Prostate gland (tissue), 2 donors: ENCODE measurements at regions not wholly inside any gene's neighbourhood (a gene's known extent, or its start where the extent isn't known, plus 50 kb on each side); places are given as distances from the start of the nearest gene placed in this dataset.

ENCODE experiments used
- DNase-seq: peaks from one replicate; pipeline ENCODE4 v3.0.0-alpha.2; 2019; ENCODE audit warnings: low spot score
- H3K27ac ChIP-seq, 2 donors: fragments of 200-600 bp; sonication (generic); 2 replicates each; pipeline ENCODE4 v1.5.1; 2017 to 2019
- H3K27me3 ChIP-seq: fragments of 200-600 bp; sonication (generic); replicated peaks from 2 replicates; pipeline ENCODE4 v1.5.1; 2019; ENCODE audit not compliant: insufficient read depth
- H3K36me3 ChIP-seq, 2 donors: fragments of 200-600 bp; sonication (generic); 1 replicate in 1 of 2; 2 replicates in 1 of 2; pipeline versions ENCODE4 v1.5.1 to v1.8.1; 2017 to 2019
- H3K4me1 ChIP-seq: fragments of 200-600 bp; sonication (generic); replicated peaks from 2 replicates; pipeline ENCODE4 v1.5.1; 2019
- H3K4me3 ChIP-seq, 2 donors: fragments of 200-600 bp; sonication (generic); 2 replicates each; pipeline ENCODE4 v1.5.1; 2017 to 2019
- H3K9me3 ChIP-seq: fragments of 200-600 bp; sonication (generic); 2 replicates; pipeline ENCODE4 v1.5.1; 2017
- POLR2A ChIP-seq: fragments of 450-650 bp; IDR thresholded peaks from one replicate; pipeline ENCODE4 v1.6.1; 2016; ENCODE audit warnings: antibody characterized with exemption, mild to moderate bottlenecking
- POLR2AphosphoS5 ChIP-seq: sonication (generic); formaldehyde crosslinking; IDR thresholded peaks from one replicate; pipeline ENCODE4 v1.6.1; 2017; ENCODE audit warnings: antibody characterized with exemption
- WGBS: methylation state at CpG from one replicate; pipeline ENCODE4 v1.1.5; 2018; 5-methylcytosine and 5-hydroxymethylcytosine counted together
- intact Hi-C: fragments of 100-400 bp; cut with DNase I; formaldehyde crosslinking; loops from one replicate; pipeline ENCODE4 v1.14.2; 2022
- TF ChIP-seq, protein P1 (sequence below), 4 experiments: fragments of 200-600 bp in 2 of 4; fragments of 450-650 bp in 2 of 4; sonication (generic) in 2 of 4; IDR thresholded peaks; 1 replicate in 3 of 4; 2 replicates in 1 of 4; pipeline ENCODE4 v1.5.1; 2016 to 2019; ENCODE audit warnings: antibody characterized with exemption in 4 of 4, mild to moderate bottlenecking in 2 of 4, moderate library complexity in 2 of 4

DNA sequence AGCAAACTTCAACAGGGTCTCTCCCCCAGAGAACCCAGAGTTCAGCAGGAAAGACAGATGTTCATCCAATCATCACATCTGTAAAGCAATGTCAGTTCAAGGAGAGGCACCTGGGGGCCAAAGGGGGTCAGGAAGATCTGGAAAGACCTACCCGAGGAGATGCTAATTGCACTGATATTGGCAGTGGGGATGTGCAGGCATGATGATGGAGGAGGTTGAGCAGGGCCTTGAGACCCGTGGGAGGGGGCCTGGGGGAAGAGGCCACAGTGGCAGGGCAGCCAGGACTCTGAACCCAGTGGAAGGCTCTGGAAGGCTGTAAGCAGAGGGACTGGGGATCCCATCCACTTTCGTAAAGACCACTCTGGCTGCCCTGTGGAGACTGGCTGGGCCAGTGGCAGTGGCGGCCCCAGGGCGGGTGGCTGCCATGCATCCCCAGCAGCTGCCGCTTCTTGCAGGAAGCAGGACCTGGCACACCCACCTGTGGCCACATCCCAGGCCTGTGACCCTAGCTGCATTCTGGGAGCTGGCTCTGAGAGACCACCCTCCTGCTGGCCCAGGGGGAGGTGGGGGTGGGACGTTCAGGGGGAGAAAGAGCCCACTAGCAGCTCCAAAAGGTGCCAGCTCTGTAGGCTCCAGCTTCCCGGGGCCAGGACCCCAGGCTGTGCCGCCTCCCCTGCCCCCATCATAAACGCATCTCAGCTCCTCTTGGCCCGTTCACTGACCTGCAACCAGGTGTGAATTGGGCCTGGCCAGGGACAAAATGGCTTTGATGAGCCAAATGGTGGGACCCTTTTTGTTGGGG, 59.9 kb upstream of the FGF3 start:
- WGBS, result 64% methylated on average over 8 of the region's 11 CpGs
- no peaks in the 10 kb centered on the region for H3K27me3 ChIP-seq
- TF ChIP-seq POLR2A, result no peak
- no peak for TF ChIP-seq POLR2AphosphoS5
- TF ChIP-seq, protein P1, sequence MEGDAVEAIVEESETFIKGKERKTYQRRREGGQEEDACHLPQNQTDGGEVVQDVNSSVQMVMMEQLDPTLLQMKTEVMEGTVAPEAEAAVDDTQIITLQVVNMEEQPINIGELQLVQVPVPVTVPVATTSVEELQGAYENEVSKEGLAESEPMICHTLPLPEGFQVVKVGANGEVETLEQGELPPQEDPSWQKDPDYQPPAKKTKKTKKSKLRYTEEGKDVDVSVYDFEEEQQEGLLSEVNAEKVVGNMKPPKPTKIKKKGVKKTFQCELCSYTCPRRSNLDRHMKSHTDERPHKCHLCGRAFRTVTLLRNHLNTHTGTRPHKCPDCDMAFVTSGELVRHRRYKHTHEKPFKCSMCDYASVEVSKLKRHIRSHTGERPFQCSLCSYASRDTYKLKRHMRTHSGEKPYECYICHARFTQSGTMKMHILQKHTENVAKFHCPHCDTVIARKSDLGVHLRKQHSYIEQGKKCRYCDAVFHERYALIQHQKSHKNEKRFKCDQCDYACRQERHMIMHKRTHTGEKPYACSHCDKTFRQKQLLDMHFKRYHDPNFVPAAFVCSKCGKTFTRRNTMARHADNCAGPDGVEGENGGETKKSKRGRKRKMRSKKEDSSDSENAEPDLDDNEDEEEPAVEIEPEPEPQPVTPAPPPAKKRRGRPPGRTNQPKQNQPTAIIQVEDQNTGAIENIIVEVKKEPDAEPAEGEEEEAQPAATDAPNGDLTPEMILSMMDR (IDR thresholded peaks at IDR 0.05), result no peak
- no peak overlapping the region for H3K4me3 ChIP-seq
- intact Hi-C loops, result no loop called here
- H3K9me3 ChIP-seq, result no peaks in the 10 kb centered on the region
- no peaks in the 10 kb centered on the region for H3K4me1 ChIP-seq
- no peaks in the 10 kb centered on the region for H3K36me3 ChIP-seq
- no peak overlapping the region for H3K27ac ChIP-seq
- no peak for DNase-seq

DNA sequence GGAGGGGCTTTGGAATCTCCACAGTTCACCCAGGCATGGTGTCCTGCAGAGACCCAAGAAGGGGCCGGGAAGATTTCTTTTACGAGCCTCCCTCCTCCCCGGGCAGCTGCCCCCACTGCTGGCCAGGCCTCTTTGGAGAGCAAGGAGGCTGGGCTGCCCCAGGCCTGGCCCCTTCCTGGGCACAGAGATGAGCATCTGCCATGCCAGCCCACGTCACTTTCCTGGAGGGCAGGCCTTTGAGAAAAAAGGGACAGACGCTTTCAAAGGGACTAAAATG, 60.5 kb upstream of the FGF3 start:
- no peak for DNase-seq

DNA sequence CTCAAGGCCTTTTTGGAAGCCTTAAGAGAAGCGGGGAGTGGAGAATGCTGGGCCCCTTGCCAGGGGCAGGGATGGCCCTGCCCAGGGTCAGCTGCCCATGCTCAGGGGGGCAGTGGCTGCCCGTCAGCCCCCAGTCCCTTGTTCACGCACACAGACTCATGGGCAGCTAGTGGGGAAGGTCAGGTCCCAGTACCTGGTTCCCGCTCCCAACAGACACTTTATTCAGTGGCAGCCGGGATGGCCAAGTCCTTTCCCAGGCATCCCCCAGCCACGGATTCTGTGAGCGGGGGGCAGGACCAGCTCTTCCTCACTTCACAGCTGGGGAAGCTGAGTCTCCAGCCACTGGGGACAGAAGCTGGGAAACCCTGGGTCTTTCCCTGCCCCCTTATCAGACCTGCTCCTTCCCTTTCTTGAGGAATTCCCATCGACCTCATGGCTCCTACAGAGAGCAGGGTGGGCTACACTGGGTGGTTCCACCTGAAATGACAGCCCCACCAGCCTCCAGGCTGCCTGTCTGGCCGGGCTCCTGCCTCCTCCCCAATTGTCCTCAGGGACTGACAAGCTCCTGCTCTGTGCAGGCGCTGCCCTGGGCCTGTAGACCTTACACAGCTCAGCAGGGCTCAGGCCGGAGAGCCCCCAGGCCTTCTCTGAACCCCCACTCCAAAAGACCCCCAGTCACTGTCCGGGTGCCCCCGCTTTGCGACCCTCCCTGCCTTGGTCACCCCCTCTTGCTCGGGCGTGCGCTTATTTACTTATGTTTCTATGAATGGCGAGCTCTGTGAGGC, 61.0 kb upstream of the FGF3 start:
- intact Hi-C loops, result no loop called here
- WGBS, result 85% methylated on average over 16 of the region's 18 CpGs
- Histone ChIP-seq H3K27me3 (no peaks in the 10 kb centered on the region), H3K27ac (no peak overlapping the region), H3K36me3 (no peaks in the 10 kb centered on the region), H3K9me3 (no peaks in the 10 kb centered on the region), H3K4me3 (no peak overlapping the region), H3K4me1 (no peaks in the 10 kb centered on the region)
- DNase-seq, result no peak
- TF ChIP-seq, protein P1 (IDR thresholded peaks at IDR 0.05), result no peak
- TF ChIP-seq POLR2A (no peak), POLR2AphosphoS5 (no peak)

More for the DNA sequence above, 60.5 kb upstream of the FGF3 start:
- Histone ChIP-seq H3K27me3 (no peaks in the 10 kb centered on the region), H3K4me3 (no peak overlapping the region), H3K27ac (no peak overlapping the region), H3K36me3 (no peaks in the 10 kb centered on the region), H3K9me3 (no peaks in the 10 kb centered on the region), H3K4me1 (no peaks in the 10 kb centered on the region)
- TF ChIP-seq, protein P1 (IDR thresholded peaks at IDR 0.05), result no peak
- TF ChIP-seq POLR2A, result no peak
- TF ChIP-seq POLR2AphosphoS5, result no peak
- intact Hi-C loops, result no loop called here
- 66% methylated on average over 5 of the region's 5 CpGs for WGBS

DNA sequence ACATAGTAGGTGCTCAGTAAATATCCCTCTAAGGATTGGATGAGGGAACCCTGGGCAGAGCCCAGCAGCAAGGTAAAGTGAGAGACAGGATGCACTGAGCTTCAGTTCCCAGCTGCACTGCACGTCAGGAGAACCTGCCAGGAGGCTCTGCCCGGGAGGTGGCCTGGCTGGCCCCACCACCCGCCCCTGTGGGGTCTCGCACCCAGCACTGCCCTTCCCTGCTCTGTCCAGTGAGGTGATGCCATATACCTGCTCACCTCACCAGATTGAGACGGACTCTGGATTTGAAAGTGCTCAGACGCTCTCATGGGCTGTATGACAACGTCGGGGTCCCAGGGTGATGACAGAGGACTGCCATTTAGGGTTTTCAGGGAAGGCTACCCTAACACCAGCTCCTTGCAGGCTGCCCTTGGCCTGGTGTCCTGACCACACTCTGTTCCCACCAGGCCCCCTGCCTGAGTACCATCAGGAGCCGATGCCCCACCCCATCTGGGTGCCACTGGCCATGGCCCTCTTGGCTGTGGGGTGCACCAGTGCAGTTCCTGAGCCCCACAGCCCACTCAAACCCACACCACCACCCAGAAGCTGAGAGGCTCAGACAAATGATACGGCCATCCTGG, 61.7 kb upstream of the FGF3 start:
- intact Hi-C loops, result no loop called here
- Histone ChIP-seq H3K4me3 (no peak overlapping the region), H3K27ac (no peak overlapping the region), H3K27me3 (no peaks in the 10 kb centered on the region), H3K9me3 (no peaks in the 10 kb centered on the region), H3K36me3 (no peaks in the 10 kb centered on the region), H3K4me1 (no peaks in the 10 kb centered on the region)
- 94% methylated on average over 8 of the region's 10 CpGs for whole genome bisulfite sequencing
- TF ChIP-seq POLR2AphosphoS5 (no peak), POLR2A (no peak)
- TF ChIP-seq, protein P1 (IDR thresholded peaks at IDR 0.05), result no peak
- no peak for DNase-seq
